Activated naive CD4-positive, alpha-beta T cell (primary cell): ENCODE measurements at regions not wholly inside any gene's neighbourhood (a gene's known extent, or its start where the extent isn't known, plus 50 kb on each side); places are given as distances from the start of the nearest gene placed in this dataset.
"Not testable (repeated sequence)": the region's sequence is repeated elsewhere in the genome, so short reads cannot be mapped to it uniquely, and the experiment has no call there.

Source experiments
- DNase-seq, 4 experiments: peaks; one replicate each; lab custom pipeline; 2025; lab: John Stamatoyannopoulos, UW

- DNase-seq, result not testable (repeated sequence)
These were observed 286.2 kb upstream of the C1QTNF3 start for GRCh38 chr5:34329201-34329600.

DNA sequence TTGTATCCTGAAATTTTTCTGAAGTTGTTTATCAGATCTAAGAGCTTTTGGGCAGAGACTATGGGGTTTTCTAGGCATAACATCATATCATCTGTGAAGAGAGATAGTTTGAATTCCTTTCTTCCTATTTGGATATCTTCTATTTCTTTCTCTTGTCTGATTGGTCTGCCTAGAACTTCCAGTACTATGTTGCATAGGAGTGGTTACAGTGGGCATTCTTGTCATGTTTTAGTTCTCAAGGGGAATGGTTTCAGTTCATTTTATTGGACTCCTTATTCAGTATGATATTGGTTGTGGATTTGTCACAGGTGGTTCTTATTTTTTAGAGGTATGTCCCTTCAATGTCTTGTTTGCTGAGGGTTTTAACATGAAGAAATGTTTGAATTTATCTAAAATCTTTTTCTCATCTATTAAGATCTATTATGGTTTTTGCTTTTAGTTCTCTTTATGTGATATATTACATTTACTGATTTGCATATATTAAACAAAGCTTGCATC lies 286.6 kb upstream of the C1QTNF3 start:
- DNase-seq, result not testable (repeated sequence)

DNA sequence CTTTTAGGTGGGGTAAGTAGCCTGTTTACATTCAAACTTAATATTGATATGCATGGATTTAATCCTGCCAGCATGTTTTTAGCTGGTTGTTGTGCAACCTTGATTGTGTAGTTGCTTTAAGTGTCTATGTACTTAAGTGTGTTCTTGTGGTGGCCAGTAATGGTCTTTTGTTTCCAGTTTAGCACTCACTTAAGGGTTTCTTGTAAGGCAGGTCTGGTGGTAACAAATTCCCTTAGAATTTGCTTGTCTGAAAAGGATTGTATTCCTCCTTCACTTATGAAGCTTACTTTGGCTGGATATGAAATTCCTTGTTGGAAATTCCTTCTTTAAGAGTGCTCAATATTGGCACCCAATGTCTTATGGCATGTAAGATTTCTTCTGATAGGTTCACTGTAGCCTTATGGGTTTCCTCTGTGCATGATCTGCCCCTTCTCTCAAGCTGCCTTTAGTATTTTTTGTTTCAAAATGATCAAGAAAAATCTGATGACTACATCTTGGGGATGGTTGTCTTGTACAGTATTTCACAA lies 289.0 kb upstream of the C1QTNF3 start:
- DNase-seq, result not testable (repeated sequence)

DNA sequence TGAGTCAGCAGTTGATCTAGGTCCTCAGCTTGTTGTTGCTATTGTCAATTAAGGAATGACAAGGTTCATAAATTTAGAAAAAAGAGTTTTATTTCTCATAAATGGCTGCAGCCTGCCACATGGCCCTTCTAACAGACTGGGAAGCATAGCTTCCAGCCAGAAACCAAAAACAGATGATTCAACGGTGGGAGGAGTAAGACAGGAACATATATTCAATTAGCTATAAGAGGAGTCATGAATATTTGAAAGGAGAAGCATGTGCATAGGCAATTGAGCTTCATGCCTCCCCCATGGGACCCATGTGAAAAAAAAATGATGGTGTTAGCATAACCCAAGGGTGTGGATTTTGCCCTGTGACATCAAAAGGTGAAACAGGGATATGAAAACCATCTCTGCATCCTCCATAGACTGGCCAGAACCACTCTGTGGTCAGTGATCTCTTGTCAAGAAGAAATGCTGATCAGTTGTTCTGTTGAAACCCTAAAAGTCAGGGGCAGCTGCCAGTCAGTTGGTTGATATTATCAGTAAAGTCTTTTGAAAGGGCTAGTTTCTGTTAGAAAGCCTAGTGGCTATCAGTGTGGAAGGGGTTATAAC lies 296.5 kb upstream of the C1QTNF3 start:
- not testable (repeated sequence) for DNase-seq

GRCh38 chr5:34354440-34354839 lies 301.7 kb upstream of the RAI14 start:
- not testable (repeated sequence) for DNase-seq

DNA sequence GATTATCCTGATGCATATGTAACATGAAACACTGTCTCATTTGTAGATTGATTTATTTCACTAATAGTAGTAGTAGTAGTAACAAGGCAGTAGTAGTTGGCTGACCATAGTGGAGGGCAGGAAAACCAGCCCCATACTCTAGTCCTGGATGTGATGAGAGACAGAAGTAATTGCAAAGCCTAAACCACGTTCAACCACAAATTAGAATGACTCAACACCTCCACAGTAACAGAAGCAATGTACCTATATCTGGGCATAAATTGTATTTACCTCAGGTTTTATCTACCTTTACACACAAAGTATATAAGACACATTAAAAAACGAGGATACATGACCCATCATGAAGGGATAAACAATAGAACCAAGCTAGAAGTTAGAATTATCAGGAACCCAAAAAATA lies 284.7 kb upstream of the RAI14 start:
- DNase-seq, result not testable (repeated sequence)

DNA sequence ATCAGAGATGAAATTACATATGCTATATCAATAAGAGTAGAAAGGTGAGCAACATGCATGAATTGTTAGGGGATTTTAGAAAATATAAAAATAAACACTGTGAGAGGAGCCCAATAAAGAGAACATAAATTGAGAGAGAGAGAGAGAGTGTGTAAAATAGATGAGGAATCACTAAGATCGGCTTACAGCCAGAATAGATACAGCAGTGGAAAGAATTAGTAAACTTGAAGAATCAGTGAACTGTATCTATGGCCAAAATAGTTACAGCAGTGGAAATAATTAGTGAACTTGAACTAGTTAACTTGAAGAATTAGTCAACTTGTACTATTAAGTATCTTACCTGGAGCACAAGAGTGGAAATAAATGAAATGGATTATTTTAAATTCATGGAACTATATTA lies 284.3 kb upstream of the RAI14 start:
- DNase-seq, result not testable (repeated sequence)

GRCh38 chr5:34372739-34373138 lies 283.4 kb upstream of the RAI14 start:
- DNase-seq, result not testable (repeated sequence)

GRCh38 chr5:34377651-34378050 lies 278.5 kb upstream of the RAI14 start:
- DNase-seq, result not testable (repeated sequence)

DNA sequence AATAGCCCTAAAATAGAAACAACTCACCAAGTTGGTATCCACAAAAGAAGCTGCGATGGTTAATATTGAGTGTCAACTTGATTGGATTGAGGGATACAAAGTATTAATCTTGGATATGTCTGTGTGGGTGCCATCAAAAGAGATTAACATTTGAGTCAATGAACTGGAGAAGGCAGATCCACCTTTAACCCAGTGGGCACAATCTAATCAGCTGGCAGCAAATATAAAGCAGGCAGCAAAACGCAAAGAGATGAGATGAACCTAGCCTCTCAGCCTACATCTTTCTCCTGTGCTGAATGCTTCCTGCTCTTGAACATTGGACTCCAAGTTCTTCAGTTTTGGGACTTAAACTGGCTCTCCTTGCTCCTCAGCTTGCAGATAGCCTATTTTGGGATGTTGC lies 277.6 kb upstream of the RAI14 start:
- not testable (repeated sequence) for DNase-seq

GRCh38 chr5:34388754-34389153 lies 267.4 kb upstream of the RAI14 start:
- DNase-seq, result not testable (repeated sequence)

GRCh38 chr5:34409373-34409772 lies 246.8 kb upstream of the RAI14 start:
- no peak for DNase-seq

GRCh38 chr5:34410411-34411139 lies 245.6 kb upstream of the RAI14 start:
- DNase-seq, result no peak

DNA sequence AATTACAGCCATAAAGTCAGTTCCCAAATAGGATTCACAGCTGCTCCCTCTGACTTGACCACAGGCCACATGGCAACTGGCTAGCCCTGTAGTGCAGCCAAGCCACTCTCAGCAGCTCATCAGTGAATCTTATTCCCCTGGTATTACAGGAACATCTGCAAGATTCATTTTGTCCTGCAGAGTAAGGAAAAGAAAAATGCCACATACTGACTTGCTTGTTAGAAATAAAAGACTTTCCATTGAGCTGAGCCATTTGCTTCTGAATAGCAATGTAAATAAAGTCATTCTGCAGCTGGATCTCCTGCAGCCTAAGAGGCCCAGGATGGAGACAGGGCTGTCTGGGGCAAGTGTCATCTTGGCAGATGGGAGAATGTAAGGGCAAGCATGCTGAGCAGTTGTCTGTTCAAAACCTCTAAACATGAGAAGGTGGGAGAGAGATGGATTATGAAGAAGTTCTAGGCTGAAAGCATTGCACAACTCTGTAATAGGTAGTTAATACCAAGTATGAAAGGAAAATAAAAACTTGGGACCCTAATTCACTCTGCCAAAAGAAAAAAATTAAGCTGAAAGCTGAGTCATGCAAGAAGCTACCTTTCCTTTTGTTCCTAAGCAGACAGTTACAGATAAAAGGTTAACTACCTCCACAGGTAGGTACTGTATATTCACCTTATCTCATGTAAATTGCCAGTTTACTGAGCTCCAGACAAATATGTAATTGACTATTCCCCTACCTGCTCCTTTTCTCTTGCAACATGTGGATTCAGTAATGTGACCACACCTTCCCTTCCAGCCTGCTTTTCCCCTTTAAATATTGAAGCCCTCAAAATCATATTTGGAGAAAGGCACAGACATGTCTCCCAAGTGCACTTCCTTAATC lies 244.4 kb upstream of the RAI14 start:
- DNase-seq, result no peak

GRCh38 chr5:34412736-34413135 lies 243.4 kb upstream of the RAI14 start:
- no peak for DNase-seq

GRCh38 chr5:34415559-34416198 lies 240.4 kb upstream of the RAI14 start:
- DNase-seq, result no peak

DNA sequence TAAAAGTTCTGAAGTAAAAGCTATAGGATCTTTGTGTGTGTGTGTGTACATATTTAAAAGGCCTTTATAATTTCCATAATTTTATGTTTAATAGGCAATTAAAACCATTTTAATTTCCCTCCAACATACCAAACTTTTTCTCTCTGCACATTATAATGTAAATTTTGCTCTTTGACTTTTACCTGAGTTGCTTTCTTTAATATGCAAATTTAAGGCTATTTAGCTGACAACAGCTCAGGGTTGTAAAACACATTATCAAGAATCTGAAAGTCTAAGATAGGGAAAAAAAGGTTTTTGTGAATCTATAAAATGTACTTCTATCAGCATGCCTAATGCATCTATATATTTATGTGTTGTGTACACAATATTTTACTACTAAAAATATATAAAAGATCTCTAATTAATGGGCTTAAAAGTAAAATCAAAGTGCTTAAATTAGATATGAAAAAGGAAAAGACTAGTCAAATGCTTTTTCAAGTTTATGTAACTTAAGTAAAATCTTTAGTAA lies 239.6 kb upstream of the RAI14 start:
- no peak for DNase-seq

DNA sequence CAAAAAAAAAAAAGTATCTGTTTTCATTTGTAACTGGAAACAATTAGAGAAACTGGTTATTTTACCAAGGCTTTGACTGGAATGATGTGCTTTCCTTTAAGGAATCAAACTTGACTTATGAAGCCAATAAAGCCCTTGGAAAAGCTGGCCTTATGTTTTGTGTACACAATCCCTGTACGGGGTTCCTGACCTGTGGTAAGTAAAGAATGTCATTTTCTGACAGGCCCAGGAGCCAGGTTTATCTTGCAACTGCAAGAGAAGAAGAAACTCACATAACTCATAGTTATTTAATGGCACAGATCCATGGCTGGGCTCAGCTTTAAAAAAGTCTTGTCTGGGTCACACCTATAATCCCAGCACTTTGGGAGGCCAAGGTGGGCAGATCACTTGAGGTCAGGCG lies 235.9 kb upstream of the RAI14 start:
- DNase-seq, result not testable (repeated sequence)

GRCh38 chr5:34436761-34437501 lies 219.2 kb upstream of the RAI14 start:
- DNase-seq, result no peak

DNA sequence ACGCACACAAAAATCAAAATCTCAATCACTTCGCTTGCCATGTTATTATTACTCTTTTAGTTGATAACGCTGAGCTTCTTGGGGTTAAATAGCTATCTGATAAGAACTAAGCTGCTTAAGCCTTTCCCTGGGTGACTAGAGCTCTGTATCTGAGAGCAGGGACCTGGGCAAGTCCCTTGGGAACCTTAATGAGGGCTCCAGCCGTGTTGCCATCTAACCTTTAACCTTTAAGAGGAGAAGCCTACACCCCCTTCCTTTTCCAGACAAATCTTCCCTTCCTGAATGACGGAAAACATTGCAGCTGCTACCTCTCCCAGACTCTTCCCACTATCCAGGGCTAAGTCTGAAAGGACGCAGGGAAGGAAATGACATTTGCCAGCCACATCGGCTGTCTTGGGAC lies 216.5 kb upstream of the RAI14 start:
- no peak for DNase-seq

GRCh38 chr5:34441767-34442166 lies 214.4 kb upstream of the RAI14 start:
- DNase-seq, result not testable (repeated sequence)
